ENCODE measurements at regions not wholly inside any gene's neighbourhood (a gene's known extent, or its start where the extent isn't known, plus 50 kb on each side); places are given as distances from the start of the nearest gene placed in this dataset.

DNA sequence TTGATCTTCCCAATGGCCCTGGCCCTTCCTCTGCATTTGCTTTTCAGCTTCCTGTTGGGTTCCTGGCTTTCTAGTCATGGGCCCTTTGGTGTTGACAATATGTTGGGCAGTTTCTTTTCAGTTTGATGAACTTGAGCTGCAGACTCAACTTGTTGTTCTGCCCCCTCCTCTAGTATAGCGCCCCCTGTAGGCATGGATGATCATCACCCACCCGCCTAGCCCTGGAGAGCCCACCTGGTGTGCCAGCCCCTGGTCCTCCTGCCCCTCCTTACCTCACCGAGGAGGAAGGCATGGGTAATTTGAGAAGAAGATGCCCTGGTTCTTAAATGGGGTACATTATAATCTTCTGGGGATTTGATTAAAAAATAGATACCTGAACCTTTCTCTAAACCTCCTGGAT lies 271.2 kb downstream of the SNX10 start:
- TF ChIP-seq, protein P1, sequence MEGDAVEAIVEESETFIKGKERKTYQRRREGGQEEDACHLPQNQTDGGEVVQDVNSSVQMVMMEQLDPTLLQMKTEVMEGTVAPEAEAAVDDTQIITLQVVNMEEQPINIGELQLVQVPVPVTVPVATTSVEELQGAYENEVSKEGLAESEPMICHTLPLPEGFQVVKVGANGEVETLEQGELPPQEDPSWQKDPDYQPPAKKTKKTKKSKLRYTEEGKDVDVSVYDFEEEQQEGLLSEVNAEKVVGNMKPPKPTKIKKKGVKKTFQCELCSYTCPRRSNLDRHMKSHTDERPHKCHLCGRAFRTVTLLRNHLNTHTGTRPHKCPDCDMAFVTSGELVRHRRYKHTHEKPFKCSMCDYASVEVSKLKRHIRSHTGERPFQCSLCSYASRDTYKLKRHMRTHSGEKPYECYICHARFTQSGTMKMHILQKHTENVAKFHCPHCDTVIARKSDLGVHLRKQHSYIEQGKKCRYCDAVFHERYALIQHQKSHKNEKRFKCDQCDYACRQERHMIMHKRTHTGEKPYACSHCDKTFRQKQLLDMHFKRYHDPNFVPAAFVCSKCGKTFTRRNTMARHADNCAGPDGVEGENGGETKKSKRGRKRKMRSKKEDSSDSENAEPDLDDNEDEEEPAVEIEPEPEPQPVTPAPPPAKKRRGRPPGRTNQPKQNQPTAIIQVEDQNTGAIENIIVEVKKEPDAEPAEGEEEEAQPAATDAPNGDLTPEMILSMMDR (conservative IDR thresholded peaks at IDR 0.05) = peak; percentile 43
- TF ChIP-seq EZH2 (IDR thresholded peaks at IDR 0.05; ENCODE audit: low read depth) = no peak
